CD8-positive, alpha-beta memory T cell (primary cell): ENCODE measurements at regions not wholly inside any gene's neighbourhood (a gene's known extent, or its start where the extent isn't known, plus 50 kb on each side); places are given as distances from the start of the nearest gene placed in this dataset.

Experiments
- CTCF ChIA-PET: fragments of 350-600 bp; sonication (Branson Sonifier 250); formaldehyde crosslinking; loops from one replicate; lab custom pipeline; 2021; ENCODE audit warnings: antibody characterized with exemption; lab: Charles Lee
- POLR2A ChIA-PET: fragments of 350-600 bp; sonication (Branson Sonifier 250); formaldehyde crosslinking; loops from one replicate; lab custom pipeline; 2021; ENCODE audit warnings: antibody characterized with exemption; lab: Charles Lee
- DNase-seq, 5 donors: peaks; one replicate each; pipeline versions ENCODE4 v3.0.0 to v3.0.0-alpha.2; 2020 to 2022; ENCODE audit warnings: mixed read lengths in 1 of 5
- H3K27ac ChIP-seq: one replicate; pipeline ENCODE4 v1.7.0; 2013; ENCODE audit warnings: low read depth, mild to moderate bottlenecking, low read length, moderate library complexity
- H3K27me3 ChIP-seq: 2 replicates; pipeline ENCODE4 v1.7.0; 2013; ENCODE audit warnings: low read length, mild to moderate bottlenecking; ENCODE audit not compliant: insufficient read depth, poor library complexity, severe bottlenecking
- H3K36me3 ChIP-seq: 2 replicates; pipeline ENCODE4 v1.7.0; 2013; ENCODE audit warnings: mild to moderate bottlenecking, low read length, moderate library complexity; ENCODE audit not compliant: insufficient read depth
- H3K4me1 ChIP-seq: 2 replicates; pipeline ENCODE4 v1.7.0; 2013; ENCODE audit warnings: mild to moderate bottlenecking, low read length, moderate library complexity; ENCODE audit not compliant: insufficient read depth
- H3K4me3 ChIP-seq: 2 replicates; pipeline ENCODE4 v1.7.0; 2013; ENCODE audit warnings: mild to moderate bottlenecking, low read length
- H3K9me3 ChIP-seq: 2 replicates; pipeline ENCODE4 v1.7.0; 2013; ENCODE audit warnings: mild to moderate bottlenecking, low read length
- H3K27ac Mint-ChIP-seq, 8 donors: one replicate each; pipeline ENCODE4 v1.8.0; 2020 to 2021; ENCODE audit warnings: mixed read lengths in 8 of 8, mild to moderate bottlenecking in 6 of 8, inconsistent platforms in 3 of 8, moderate library complexity in 3 of 8
- H3K27me3 Mint-ChIP-seq, 2 donors: one replicate each; pipeline ENCODE4 v1.8.0; 2020 to 2021; ENCODE audit warnings: mixed read lengths in 2 of 2, mild to moderate bottlenecking in 1 of 2, moderate library complexity in 1 of 2
- H3K36me3 Mint-ChIP-seq, 3 donors: one replicate each; pipeline ENCODE4 v1.8.0; 2020 to 2021; ENCODE audit warnings: mixed read lengths in 3 of 3, inconsistent platforms in 1 of 3, mild to moderate bottlenecking in 1 of 3
- H3K4me1 Mint-ChIP-seq, 3 donors: one replicate each; pipeline ENCODE4 v1.8.0; 2020 to 2021; ENCODE audit warnings: mixed read lengths in 3 of 3, inconsistent platforms in 1 of 3, mild to moderate bottlenecking in 1 of 3
- H3K4me3 Mint-ChIP-seq, 7 donors: one replicate each; pipeline ENCODE4 v1.8.0; 2020 to 2021; ENCODE audit warnings: mixed read lengths in 7 of 7, mild to moderate bottlenecking in 6 of 7, moderate library complexity in 4 of 7, inconsistent platforms in 2 of 7
- H3K9me3 Mint-ChIP-seq, 5 donors: one replicate each; pipeline ENCODE4 v1.8.0; 2020 to 2022; ENCODE audit warnings: mixed read lengths in 5 of 5, mild to moderate bottlenecking in 3 of 5, moderate library complexity in 2 of 5, inconsistent platforms in 1 of 5

- POLR2A ChIA-PET: no interaction called here
- CTCF ChIA-PET: no interaction called here
- H3K4me1 Mint-ChIP-seq: no peaks in the 10 kb centered on the region
Measured at GRCh38 chr7:22025075-22025474, 79.4 kb upstream of the CDCA7L start.

GRCh38 chr7:22019931-22020330, 74.2 kb upstream of the CDCA7L start:
- Mint-ChIP-seq H3K36me3 (no peaks in the 10 kb centered on the region), H3K9me3 (no peaks in the 10 kb centered on the region)
- CTCF ChIA-PET: no interaction called here

More at GRCh38 chr7:22025075-22025474, 79.4 kb upstream of the CDCA7L start:
- Histone ChIP-seq H3K27me3 (no peaks in the 10 kb centered on the region), H3K4me3 (no peak overlapping the region), H3K4me1 (no peaks in the 10 kb centered on the region), H3K36me3 (no peaks in the 10 kb centered on the region), H3K27ac (no peak overlapping the region), H3K9me3 (no peaks in the 10 kb centered on the region)
- no peak overlapping the region for H3K27ac Mint-ChIP-seq
- no peak for DNase-seq
- no peaks in the 10 kb centered on the region for H3K9me3 Mint-ChIP-seq
- no peaks in the 10 kb centered on the region for H3K36me3 Mint-ChIP-seq
- H3K27me3 Mint-ChIP-seq: peaks cover 9 to 11% of the 10 kb centered on the region in 2 donors
- no peak overlapping the region for H3K4me3 Mint-ChIP-seq

GRCh38 chr7:22016507-22016906, 70.8 kb upstream of the CDCA7L start:
- no peak overlapping the region for H3K27ac Mint-ChIP-seq
- H3K4me1 ChIP-seq: no peaks in the 10 kb centered on the region
- ChIA-PET CTCF (interaction anchor here (1.4 kb wide), 1 partner anchor 9 kb away, joined by 3 read pairs; no protein-coding TSS in a partner anchor), POLR2A (no interaction called here)
- no peaks in the 10 kb centered on the region for H3K9me3 ChIP-seq
- no peaks in the 10 kb centered on the region for H3K36me3 ChIP-seq
- no peaks in the 10 kb centered on the region for H3K9me3 Mint-ChIP-seq
- no peaks in the 10 kb centered on the region for H3K4me1 Mint-ChIP-seq
- no peak for DNase-seq
- no peaks in the 10 kb centered on the region for H3K27me3 ChIP-seq
- peaks cover 12 to 28% of the 10 kb centered on the region in 2 donors for H3K27me3 Mint-ChIP-seq
- H3K4me3 ChIP-seq: no peak overlapping the region
- H3K4me3 Mint-ChIP-seq: no peak overlapping the region
- no peaks in the 10 kb centered on the region for H3K36me3 Mint-ChIP-seq
- no peak overlapping the region for H3K27ac ChIP-seq

More at GRCh38 chr7:22019931-22020330, 74.2 kb upstream of the CDCA7L start:
- Histone ChIP-seq H3K4me1 (no peaks in the 10 kb centered on the region), H3K36me3 (no peaks in the 10 kb centered on the region), H3K9me3 (no peaks in the 10 kb centered on the region), H3K4me3 (no peak overlapping the region), H3K27me3 (no peaks in the 10 kb centered on the region), H3K27ac (no peak overlapping the region)
- Mint-ChIP-seq H3K4me3 (no peak overlapping the region), H3K27me3 (peaks cover 17% of the 10 kb centered on the region in 2 donors), H3K27ac (no peak overlapping the region), H3K4me1 (no peaks in the 10 kb centered on the region)
- POLR2A ChIA-PET: no interaction called here
- DNase-seq: no peak

- Histone ChIP-seq H3K9me3 (no peaks in the 10 kb centered on the region), H3K4me1 (no peaks in the 10 kb centered on the region), H3K27ac (no peak overlapping the region), H3K36me3 (no peaks in the 10 kb centered on the region), H3K27me3 (peaks cover 4% of the 10 kb centered on the region), H3K4me3 (no peak overlapping the region)
- H3K36me3 Mint-ChIP-seq: no peaks in the 10 kb centered on the region
- H3K27me3 Mint-ChIP-seq: peaks cover 9 to 35% of the 10 kb centered on the region in 2 donors
- H3K9me3 Mint-ChIP-seq: no peaks in the 10 kb centered on the region
- POLR2A ChIA-PET: no interaction called here
- no peak overlapping the region for H3K27ac Mint-ChIP-seq
- no peak for DNase-seq
- H3K4me3 Mint-ChIP-seq: no peak overlapping the region
- CTCF ChIA-PET: no interaction called here
- H3K4me1 Mint-ChIP-seq: no peaks in the 10 kb centered on the region
Measured at GRCh38 chr7:22013711-22014110, 68.0 kb upstream of the CDCA7L start.

- no peaks in the 10 kb centered on the region for H3K4me1 ChIP-seq
- CTCF ChIA-PET: no interaction called here
- peaks cover 7 to 20% of the 10 kb centered on the region in 2 donors for H3K27me3 Mint-ChIP-seq
Measured at GRCh38 chr7:22008683-22009082, 63.0 kb upstream of the CDCA7L start.

GRCh38 chr7:22008087-22008486, 62.4 kb upstream of the CDCA7L start:
- Histone ChIP-seq H3K27ac (no peak overlapping the region), H3K36me3 (no peaks in the 10 kb centered on the region), H3K4me3 (no peak overlapping the region), H3K9me3 (no peaks in the 10 kb centered on the region), H3K4me1 (no peaks in the 10 kb centered on the region), H3K27me3 (peaks cover 4% of the 10 kb centered on the region)
- no peaks in the 10 kb centered on the region for H3K36me3 Mint-ChIP-seq
- H3K4me1 Mint-ChIP-seq: no peaks in the 10 kb centered on the region
- peak overlapping the region in 1 of 8 donors; percentile 64 for H3K27ac Mint-ChIP-seq
- no peak overlapping the region for H3K4me3 Mint-ChIP-seq
- DNase-seq: no peak
- POLR2A ChIA-PET: no interaction called here
- CTCF ChIA-PET: interaction anchor here (1.1 kb wide), 1 partner anchor 9 kb away, joined by 3 read pairs; no protein-coding TSS in a partner anchor
- H3K9me3 Mint-ChIP-seq: no peaks in the 10 kb centered on the region
- peaks cover 7 to 21% of the 10 kb centered on the region in 2 donors for H3K27me3 Mint-ChIP-seq

More at GRCh38 chr7:22008683-22009082, 63.0 kb upstream of the CDCA7L start:
- Mint-ChIP-seq H3K27ac (no peak overlapping the region), H3K9me3 (no peaks in the 10 kb centered on the region), H3K4me3 (no peak overlapping the region), H3K4me1 (no peaks in the 10 kb centered on the region), H3K36me3 (no peaks in the 10 kb centered on the region)
- Histone ChIP-seq H3K9me3 (no peaks in the 10 kb centered on the region), H3K27ac (no peak overlapping the region), H3K27me3 (peaks cover 4% of the 10 kb centered on the region), H3K36me3 (no peaks in the 10 kb centered on the region), H3K4me3 (no peak overlapping the region)
- DNase-seq: no peak
- POLR2A ChIA-PET: no interaction called here

GRCh38 chr7:22005151-22005550, 59.5 kb upstream of the CDCA7L start:
- Histone ChIP-seq H3K4me3 (no peak overlapping the region), H3K36me3 (no peaks in the 10 kb centered on the region), H3K4me1 (no peaks in the 10 kb centered on the region), H3K27ac (no peak overlapping the region), H3K27me3 (peaks cover 4% of the 10 kb centered on the region), H3K9me3 (no peaks in the 10 kb centered on the region)
- no peak for DNase-seq
- no peaks in the 10 kb centered on the region for H3K36me3 Mint-ChIP-seq
- H3K4me3 Mint-ChIP-seq: no peak overlapping the region
- H3K27ac Mint-ChIP-seq: no peak overlapping the region
- POLR2A ChIA-PET: no interaction called here
- H3K4me1 Mint-ChIP-seq: peaks cover 1 to 7% (median 3%) of the 10 kb centered on the region in 3 donors
- peaks cover 7 to 24% of the 10 kb centered on the region in 2 donors for H3K27me3 Mint-ChIP-seq
- CTCF ChIA-PET: no interaction called here
- no peaks in the 10 kb centered on the region for H3K9me3 Mint-ChIP-seq

GRCh38 chr7:22002726-22003125, 57.0 kb upstream of the CDCA7L start:
- CTCF ChIA-PET: interaction anchor here (1.3 to 1.9 kb wide), 2 partner anchors 9 to 746 kb away, joined by 3 to 5 read pairs; no protein-coding TSS in a partner anchor
- Histone ChIP-seq H3K27me3 (no peaks in the 10 kb centered on the region), H3K9me3 (no peaks in the 10 kb centered on the region), H3K27ac (no peak overlapping the region), H3K36me3 (no peaks in the 10 kb centered on the region), H3K4me1 (no peaks in the 10 kb centered on the region), H3K4me3 (no peak overlapping the region)
- no peak for DNase-seq
- H3K36me3 Mint-ChIP-seq: no peaks in the 10 kb centered on the region
- H3K27me3 Mint-ChIP-seq: peaks cover 6 to 23% of the 10 kb centered on the region in 2 donors
- no peak overlapping the region for H3K27ac Mint-ChIP-seq
- peaks cover 1 to 7% (median 3%) of the 10 kb centered on the region in 3 donors for H3K4me1 Mint-ChIP-seq
- H3K9me3 Mint-ChIP-seq: no peaks in the 10 kb centered on the region
- no peak overlapping the region for H3K4me3 Mint-ChIP-seq
- POLR2A ChIA-PET: no interaction called here
